SK-N-SH treated with all-trans-retinoic acid at 6 μM for 48 hours (cell line): ENCODE measurements at regions not wholly inside any gene's neighbourhood (a gene's known extent, or its start where the extent isn't known, plus 50 kb on each side); places are given as distances from the start of the nearest gene placed in this dataset.

ENCODE experiments used
- ESRRG ChIP-seq: fragments of 250-450 bp; sonication (Bioruptor Pico); IDR thresholded peaks from 2 replicates; pipeline ENCODE4 v1.6.1; 2021; ENCODE audit warnings: mild to moderate bottlenecking
- OSR1 ChIP-seq: fragments of 250-450 bp; sonication (Bioruptor Pico); IDR thresholded peaks from 2 replicates; pipeline ENCODE4 v1.8.0; 2022; ENCODE audit warnings: moderate library complexity, mild to moderate bottlenecking, inconsistent platforms
- ZFP30 ChIP-seq: fragments of 450-650 bp; formaldehyde crosslinking; IDR thresholded peaks from 2 replicates; pipeline ENCODE4 v1.5.0; 2022; ENCODE audit warnings: mild to moderate bottlenecking, moderate library complexity

DNA sequence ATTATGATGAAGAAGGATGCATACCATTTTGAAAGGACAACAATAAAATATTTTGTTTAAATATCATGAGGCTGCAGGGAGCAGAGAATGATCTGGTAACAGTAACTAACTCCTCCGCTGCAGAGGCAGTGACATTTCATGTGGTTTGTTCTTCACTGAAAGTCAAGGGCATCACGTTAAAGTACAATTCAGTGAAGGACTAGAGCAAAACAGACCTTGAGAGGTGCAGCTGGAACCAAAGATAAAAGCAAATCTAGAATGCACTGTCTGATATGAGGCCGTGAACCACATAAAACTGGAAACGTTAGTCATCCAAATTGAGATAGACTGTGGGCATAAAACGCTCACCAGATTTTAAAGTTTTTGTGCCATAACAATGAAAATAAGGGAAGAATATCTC, 522.9 kb upstream of the TNP1 start:
- TF ChIP-seq ZFP30 (CRISPR knock-in tag) = no peak
- TF ChIP-seq ESRRG (CRISPR knock-in tag) = no peak
- no peak for TF ChIP-seq OSR1 (CRISPR knock-in tag)
